ENCODE measurements at regions not wholly inside any gene's neighbourhood (a gene's known extent, or its start where the extent isn't known, plus 50 kb on each side); places are given as distances from the start of the nearest gene placed in this dataset.

DNA sequence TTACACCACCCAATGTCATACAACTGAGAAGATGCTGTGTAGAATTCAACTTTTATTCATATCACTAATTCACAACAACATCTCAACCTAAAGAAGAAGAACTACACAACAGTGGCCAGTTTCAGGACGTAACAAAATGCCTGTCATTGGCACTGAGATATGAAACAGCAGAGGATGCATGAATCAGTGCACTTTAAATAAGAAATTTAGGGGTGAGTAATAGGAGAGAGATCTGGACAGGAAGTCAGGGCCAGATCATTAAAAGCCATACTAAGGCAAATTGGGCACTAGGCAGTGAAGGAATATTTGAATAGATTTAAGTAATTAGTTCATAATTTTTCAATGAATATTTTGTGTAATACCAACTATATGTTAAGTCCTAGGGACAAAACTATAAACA, 510.5 kb downstream of the PLPP3 start:
- TF ChIP-seq, protein P1, sequence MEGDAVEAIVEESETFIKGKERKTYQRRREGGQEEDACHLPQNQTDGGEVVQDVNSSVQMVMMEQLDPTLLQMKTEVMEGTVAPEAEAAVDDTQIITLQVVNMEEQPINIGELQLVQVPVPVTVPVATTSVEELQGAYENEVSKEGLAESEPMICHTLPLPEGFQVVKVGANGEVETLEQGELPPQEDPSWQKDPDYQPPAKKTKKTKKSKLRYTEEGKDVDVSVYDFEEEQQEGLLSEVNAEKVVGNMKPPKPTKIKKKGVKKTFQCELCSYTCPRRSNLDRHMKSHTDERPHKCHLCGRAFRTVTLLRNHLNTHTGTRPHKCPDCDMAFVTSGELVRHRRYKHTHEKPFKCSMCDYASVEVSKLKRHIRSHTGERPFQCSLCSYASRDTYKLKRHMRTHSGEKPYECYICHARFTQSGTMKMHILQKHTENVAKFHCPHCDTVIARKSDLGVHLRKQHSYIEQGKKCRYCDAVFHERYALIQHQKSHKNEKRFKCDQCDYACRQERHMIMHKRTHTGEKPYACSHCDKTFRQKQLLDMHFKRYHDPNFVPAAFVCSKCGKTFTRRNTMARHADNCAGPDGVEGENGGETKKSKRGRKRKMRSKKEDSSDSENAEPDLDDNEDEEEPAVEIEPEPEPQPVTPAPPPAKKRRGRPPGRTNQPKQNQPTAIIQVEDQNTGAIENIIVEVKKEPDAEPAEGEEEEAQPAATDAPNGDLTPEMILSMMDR (IDR thresholded peaks at IDR 0.05; ENCODE audit: low read length) = no peak
- TF ChIP-seq EZH2 (IDR thresholded peaks at IDR 0.05; ENCODE audit: borderline replicate concordance, low read length) = no peak
- Histone ChIP-seq H4K20me1 (ENCODE audit: insufficient read depth, low read length) (no peaks in the 10 kb centered on the region), H3K27ac (ENCODE audit: low read depth, low read length, poor library complexity, severe bottlenecking) (no peak overlapping the region), H3K4me2 (ENCODE audit: low read length) (no peak overlapping the region), H3K9me2 (ENCODE audit: low read depth, low read length) (no peaks in the 10 kb centered on the region), H3F3A (ENCODE audit: insufficient read depth, low read length) (no peaks in the 10 kb centered on the region), H3K36me3 (ENCODE audit: insufficient read depth, low read length) (no peaks in the 10 kb centered on the region), H2AFZ (ENCODE audit: low read length) (no peak overlapping the region), H3K9me3 (ENCODE audit: low read length) (no peaks in the 10 kb centered on the region), H3K27me3 (ENCODE audit: insufficient read depth, low read length) (no peaks in the 10 kb centered on the region), H3K4me3 (ENCODE audit: low read depth, low read length, poor library complexity, severe bottlenecking) (no peak overlapping the region), H3K79me2 (ENCODE audit: insufficient read depth, low read length) (no peaks in the 10 kb centered on the region), H3K4me1 (ENCODE audit: insufficient read depth, low read length, severe bottlenecking) (no peaks in the 10 kb centered on the region), H3K9ac (ENCODE audit: low read length) (no peak overlapping the region)

DNA sequence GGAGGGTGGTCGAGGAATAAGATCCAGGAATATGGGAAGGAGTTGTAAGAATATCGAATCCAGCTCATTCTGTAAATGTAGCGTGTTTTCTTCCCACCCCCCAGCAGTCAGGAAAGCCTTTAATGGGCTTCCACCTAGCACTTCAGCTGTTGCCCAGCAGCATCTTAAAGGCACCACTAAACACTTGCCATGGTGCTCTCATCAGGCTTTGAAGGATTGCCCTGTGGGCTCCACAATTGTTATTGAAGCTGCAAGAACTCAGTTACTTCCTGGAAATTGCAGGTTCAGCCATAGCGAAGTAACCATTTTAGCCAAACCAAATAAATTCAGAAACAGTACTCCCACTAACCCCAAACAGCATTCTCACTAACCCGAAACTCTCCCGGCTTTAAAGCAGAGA, 511.2 kb downstream of the PLPP3 start:
- H3K4me2 ChIP-seq (ENCODE audit: low read length) = no peak overlapping the region
- H3K27ac ChIP-seq (ENCODE audit: low read depth, low read length, poor library complexity, severe bottlenecking) = no peak overlapping the region
- no peaks in the 10 kb centered on the region for H3K4me1 ChIP-seq (ENCODE audit: insufficient read depth, low read length, severe bottlenecking)
- H3K27me3 ChIP-seq (ENCODE audit: insufficient read depth, low read length) = no peaks in the 10 kb centered on the region
- TF ChIP-seq, protein P1 (IDR thresholded peaks at IDR 0.05; ENCODE audit: low read length) = no peak
- no peak for TF ChIP-seq EZH2 (IDR thresholded peaks at IDR 0.05; ENCODE audit: borderline replicate concordance, low read length)
- no peak overlapping the region for H3K9ac ChIP-seq (ENCODE audit: low read length)
- no peaks in the 10 kb centered on the region for H4K20me1 ChIP-seq (ENCODE audit: insufficient read depth, low read length)
- H3K36me3 ChIP-seq (ENCODE audit: insufficient read depth, low read length) = no peaks in the 10 kb centered on the region
- no peaks in the 10 kb centered on the region for H3K79me2 ChIP-seq (ENCODE audit: insufficient read depth, low read length)
- no peaks in the 10 kb centered on the region for H3K9me2 ChIP-seq (ENCODE audit: low read depth, low read length)
- no peak overlapping the region for H2AFZ ChIP-seq (ENCODE audit: low read length)
- no peaks in the 10 kb centered on the region for H3F3A ChIP-seq (ENCODE audit: insufficient read depth, low read length)
- H3K4me3 ChIP-seq (ENCODE audit: low read depth, low read length, poor library complexity, severe bottlenecking) = no peak overlapping the region
- no peaks in the 10 kb centered on the region for H3K9me3 ChIP-seq (ENCODE audit: low read length)

DNA sequence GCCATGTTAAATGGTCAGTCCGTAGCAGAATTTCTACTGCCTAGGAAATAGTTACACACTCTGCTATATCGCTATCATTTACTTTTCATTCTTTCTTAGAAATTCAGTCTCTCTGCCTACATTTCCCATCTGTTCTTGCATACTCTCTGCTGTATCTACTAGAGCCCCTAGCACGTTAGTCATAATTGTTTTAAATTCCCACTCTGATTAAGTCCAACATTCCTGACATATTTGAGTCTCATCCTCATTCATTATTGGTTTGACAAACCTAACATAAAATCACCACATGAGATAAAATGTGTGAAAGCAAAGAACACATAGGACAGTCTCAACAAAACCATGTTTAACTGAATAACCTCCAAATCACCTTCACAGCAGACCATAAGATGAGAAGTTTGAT, 513.6 kb downstream of the PLPP3 start:
- Histone ChIP-seq H3K79me2 (ENCODE audit: insufficient read depth, low read length) (no peaks in the 10 kb centered on the region), H2AFZ (ENCODE audit: low read length) (no peak overlapping the region), H3K4me1 (ENCODE audit: insufficient read depth, low read length, severe bottlenecking) (no peaks in the 10 kb centered on the region), H3K27ac (ENCODE audit: low read depth, low read length, poor library complexity, severe bottlenecking) (no peak overlapping the region), H3K27me3 (ENCODE audit: insufficient read depth, low read length) (no peaks in the 10 kb centered on the region), H3K9ac (ENCODE audit: low read length) (no peak overlapping the region), H3K4me2 (ENCODE audit: low read length) (no peak overlapping the region), H3K4me3 (ENCODE audit: low read depth, low read length, poor library complexity, severe bottlenecking) (no peak overlapping the region), H3K9me2 (ENCODE audit: low read depth, low read length) (no peaks in the 10 kb centered on the region), H3F3A (ENCODE audit: insufficient read depth, low read length) (no peaks in the 10 kb centered on the region), H3K9me3 (ENCODE audit: low read length) (no peaks in the 10 kb centered on the region), H4K20me1 (ENCODE audit: insufficient read depth, low read length) (no peaks in the 10 kb centered on the region), H3K36me3 (ENCODE audit: insufficient read depth, low read length) (no peaks in the 10 kb centered on the region)
- TF ChIP-seq, protein P1 (IDR thresholded peaks at IDR 0.05; ENCODE audit: low read length) = no peak
- no peak for TF ChIP-seq EZH2 (IDR thresholded peaks at IDR 0.05; ENCODE audit: borderline replicate concordance, low read length)
